ENCODE measurements at regions not wholly inside any gene's neighbourhood (a gene's known extent, or its start where the extent isn't known, plus 50 kb on each side); places are given as distances from the start of the nearest gene placed in this dataset.

GRCh38 chr12:127396734-127397133 is 870.2 kb upstream of the TMEM132C start:
- no peak overlapping the region for H3K4me3 ChIP-seq
- WGBS, 2 donors = 42 to 77% methylated on average over 5 of the region's 5 CpGs
- no peak for DNase-seq
- no peaks in the 10 kb centered on the region for H3K4me1 ChIP-seq
- no peak overlapping the region for H3K27ac ChIP-seq
- TF ChIP-seq CTCF (IDR thresholded peaks at IDR 0.05) (no peak), POLR2A (IDR thresholded peaks at IDR 0.05) (no peak)
- no peaks in the 10 kb centered on the region for H3K27me3 ChIP-seq
- H3K9me3 ChIP-seq = no peaks in the 10 kb centered on the region
- intact Hi-C loops (cut with DNase I) = no loop called here
- no peaks in the 10 kb centered on the region for H3K36me3 ChIP-seq

GRCh38 chr12:127398016-127398710 is 868.8 kb upstream of the TMEM132C start:
- Histone ChIP-seq H3K4me1 (no peaks in the 10 kb centered on the region), H3K36me3 (no peaks in the 10 kb centered on the region), H3K4me3 (no peak overlapping the region), H3K27ac (no peak overlapping the region), H3K27me3 (no peaks in the 10 kb centered on the region), H3K9me3 (no peaks in the 10 kb centered on the region)
- 27 to 31% methylated on average over 10 of the region's 10 CpGs for WGBS, 2 donors
- TF ChIP-seq POLR2A (IDR thresholded peaks at IDR 0.05) (no peak), CTCF (IDR thresholded peaks at IDR 0.05) (no peak)
- intact Hi-C loops (cut with DNase I) = no loop called here
- no peak for DNase-seq

- no peaks in the 10 kb centered on the region for H3K27me3 ChIP-seq
- H3K9me3 ChIP-seq = no peaks in the 10 kb centered on the region
- no peaks in the 10 kb centered on the region for H3K36me3 ChIP-seq
- no peak overlapping the region for H3K27ac ChIP-seq
- 59 to 62% methylated on average over 3 of the region's 3 CpGs for WGBS, 2 donors
- no peaks in the 10 kb centered on the region for H3K4me1 ChIP-seq
- intact Hi-C loops (cut with DNase I) = no loop called here
- DNase-seq = no peak
- TF ChIP-seq POLR2A (IDR thresholded peaks at IDR 0.05) (no peak), CTCF (IDR thresholded peaks at IDR 0.05) (no peak)
- no peak overlapping the region for H3K4me3 ChIP-seq
Observed at GRCh38 chr12:127399451-127399850, 867.5 kb upstream of the TMEM132C start.

GRCh38 chr12:127400221-127400620 is 866.7 kb upstream of the TMEM132C start:
- 51 to 63% methylated on average over 5 of the region's 5 CpGs for WGBS, 2 donors
- Histone ChIP-seq H3K27ac (no peak overlapping the region), H3K9me3 (no peaks in the 10 kb centered on the region), H3K4me1 (no peaks in the 10 kb centered on the region), H3K4me3 (no peak overlapping the region), H3K27me3 (no peaks in the 10 kb centered on the region), H3K36me3 (no peaks in the 10 kb centered on the region)
- intact Hi-C loops (cut with DNase I) = no loop called here
- TF ChIP-seq POLR2A (IDR thresholded peaks at IDR 0.05) (no peak), CTCF (IDR thresholded peaks at IDR 0.05) (no peak)
- no peak for DNase-seq

GRCh38 chr12:127401005-127401404 is 866.0 kb upstream of the TMEM132C start:
- Histone ChIP-seq H3K9me3 (no peaks in the 10 kb centered on the region), H3K36me3 (no peaks in the 10 kb centered on the region), H3K27me3 (no peaks in the 10 kb centered on the region), H3K4me3 (no peak overlapping the region), H3K27ac (no peak overlapping the region), H3K4me1 (no peaks in the 10 kb centered on the region)
- TF ChIP-seq POLR2A (IDR thresholded peaks at IDR 0.05) (no peak), CTCF (IDR thresholded peaks at IDR 0.05) (no peak)
- intact Hi-C loops (cut with DNase I) = no loop called here
- 54 to 58% methylated on average over 2 of the region's 2 CpGs for WGBS, 2 donors
- DNase-seq = no peak
